Neuronal stem cell (in vitro differentiated cells): ENCODE measurements at regions not wholly inside any gene's neighbourhood (a gene's known extent, or its start where the extent isn't known, plus 50 kb on each side); places are given as distances from the start of the nearest gene placed in this dataset.

Source experiments
- DNase-seq: peaks from one replicate; pipeline ENCODE4 v3.0.0-alpha.2; 2013; ENCODE audit warnings: low spot score
- H2AFZ ChIP-seq: one replicate; pipeline ENCODE4 v1.6.1; 2013; ENCODE audit warnings: mild to moderate bottlenecking, low read length, inconsistent platforms
- H2AK5ac ChIP-seq: 2 replicates; pipeline ENCODE4 v1.6.1; 2013; ENCODE audit warnings: low read depth, mild to moderate bottlenecking, inconsistent platforms, low read length, moderate library complexity, mixed read lengths
- H2BK120ac ChIP-seq: 2 replicates; pipeline ENCODE4 v1.6.1; 2013; ENCODE audit warnings: low read depth, mild to moderate bottlenecking, inconsistent platforms, low read length, moderate library complexity, mixed read lengths
- H2BK12ac ChIP-seq: one replicate; pipeline ENCODE4 v1.6.1; 2013; ENCODE audit warnings: low read length, inconsistent platforms
- H2BK15ac ChIP-seq: 2 replicates; pipeline ENCODE4 v1.6.1; 2013; ENCODE audit warnings: mild to moderate bottlenecking, low read length, inconsistent platforms, mixed read lengths
- H2BK5ac ChIP-seq: one replicate; pipeline ENCODE4 v1.6.1; 2013; ENCODE audit warnings: inconsistent platforms, mild to moderate bottlenecking, low read length, moderate library complexity
- H3K14ac ChIP-seq: one replicate; pipeline ENCODE4 v1.6.1; 2013; ENCODE audit warnings: low read length, inconsistent platforms
- H3K18ac ChIP-seq: 2 replicates; pipeline ENCODE4 v1.6.1; 2013; ENCODE audit warnings: low read length, inconsistent platforms
- H3K23ac ChIP-seq: 2 replicates; pipeline ENCODE4 v1.6.1; 2013; ENCODE audit warnings: low read depth, mild to moderate bottlenecking, mixed read lengths, low read length, inconsistent platforms; ENCODE audit not compliant: poor library complexity
- H3K27ac ChIP-seq: replicated peaks from 3 replicates; pipeline ENCODE4 v1.5.1; 2013; ENCODE audit warnings: low read length, inconsistent platforms
- H3K27me3 ChIP-seq, 3 experiments: 2 replicates each; pipeline ENCODE4 v1.6.1; 2013; ENCODE audit warnings: low read length in 3 of 3, mild to moderate bottlenecking in 2 of 3, inconsistent platforms in 1 of 3, low read depth in 1 of 3, mixed read lengths in 1 of 3, moderate library complexity in 1 of 3; ENCODE audit not compliant: control insufficient read depth in 3 of 3, insufficient read depth in 3 of 3
- H3K36me3 ChIP-seq, 2 donors: replicated peaks in 1 of 2; 2 replicates each; pipeline ENCODE4 v1.6.1; 2013; ENCODE audit warnings: low read length in 2 of 2; ENCODE audit not compliant: control insufficient read depth in 2 of 2, insufficient read depth in 2 of 2
- H3K4ac ChIP-seq: 2 replicates; pipeline ENCODE4 v1.6.1; 2013; ENCODE audit warnings: inconsistent platforms, mild to moderate bottlenecking, low read length, moderate library complexity
- H3K4me1 ChIP-seq, 2 donors: 1 replicate in 1 of 2; 2 replicates in 1 of 2; pipeline ENCODE4 v1.6.1; 2013; ENCODE audit warnings: low read length in 2 of 2, low read depth in 1 of 2; ENCODE audit not compliant: control insufficient read depth in 2 of 2, insufficient read depth in 1 of 2
- H3K4me2 ChIP-seq: one replicate; pipeline ENCODE4 v1.6.1; 2013; ENCODE audit warnings: mild to moderate bottlenecking, low read length, inconsistent platforms; ENCODE audit not compliant: insufficient read depth, poor library complexity, severe bottlenecking
- H3K4me3 ChIP-seq, 2 donors: 2 replicates each; pipeline ENCODE4 v1.5.1; 2013; ENCODE audit warnings: low read length in 2 of 2, mild to moderate bottlenecking in 2 of 2, inconsistent platforms in 1 of 2, moderate library complexity in 1 of 2
- H3K79me1 ChIP-seq: one replicate; pipeline ENCODE4 v1.6.1; 2013; ENCODE audit warnings: low read depth, mild to moderate bottlenecking, inconsistent platforms, low read length, moderate library complexity
- H3K9ac ChIP-seq: one replicate; pipeline ENCODE4 v1.6.1; 2013; ENCODE audit warnings: mild to moderate bottlenecking, low read depth, low read length, inconsistent platforms; ENCODE audit not compliant: poor library complexity
- H3K9me3 ChIP-seq, 2 donors: replicated peaks in 1 of 2; 2 replicates each; pipeline versions ENCODE3 to v1.6.1; 2013; ENCODE audit warnings: low read length in 2 of 2, mild to moderate bottlenecking in 2 of 2, inconsistent platforms in 1 of 2, low read depth in 1 of 2, mixed read lengths in 1 of 2, moderate library complexity in 1 of 2; ENCODE audit not compliant: control insufficient read depth in 2 of 2, insufficient read depth in 1 of 2
- H4K8ac ChIP-seq: one replicate; pipeline ENCODE4 v1.6.1; 2013; ENCODE audit warnings: low read depth, mild to moderate bottlenecking, inconsistent platforms, low read length, moderate library complexity
- H4K91ac ChIP-seq: one replicate; pipeline ENCODE4 v1.6.1; 2013; ENCODE audit warnings: low read length, low read depth, mild to moderate bottlenecking, inconsistent platforms; ENCODE audit not compliant: poor library complexity
- WGBS, 2 donors: extraction: QIAGEN DNeasy Blood & Tissue Kit; methylation state at CpG; one replicate each; pipeline ENCODE4 v1.1.7; 2013; ENCODE audit warnings: missing lambda C conversion rate in 2 of 2, mixed read lengths in 1 of 2; ENCODE audit not compliant: insufficient read length in 2 of 2, insufficient replicate concordance in 1 of 2; ENCODE audit errors: extremely low coverage in 2 of 2; 5-methylcytosine and 5-hydroxymethylcytosine counted together

- Histone ChIP-seq H2BK5ac (no peak overlapping the region), H2BK15ac (no peak overlapping the region), H4K8ac (no peak overlapping the region), H3K27ac (no peak overlapping the region), H3K9me3 (no peaks in the 10 kb centered on the region), H3K79me1 (no peaks in the 10 kb centered on the region), H3K36me3 (no peaks in the 10 kb centered on the region), H2BK120ac (no peak overlapping the region), H2AFZ (no peak overlapping the region), H3K4me3 (no peak overlapping the region), H3K23ac (no peak overlapping the region), H2BK12ac (no peak overlapping the region), H4K91ac (no peak overlapping the region), H2AK5ac (no peak overlapping the region), H3K27me3 (no peaks in the 10 kb centered on the region), H3K14ac (no peak overlapping the region), H3K4ac (no peak overlapping the region), H3K9ac (no peak overlapping the region), H3K4me2 (no peak overlapping the region), H3K18ac (no peak overlapping the region), H3K4me1 (peaks cover 0 to 10% of the 10 kb centered on the region in 2 donors)
- no CpG with 5 or more reads among the region's 7 CpGs for WGBS, 2 donors
- no peak for DNase-seq
Observed at GRCh38 chr11:95453616-95454171, 222.7 kb upstream of the SESN3 start.

- WGBS, 2 donors: no CpG with 5 or more reads among the region's 1 CpG
- Histone ChIP-seq H3K4me3 (no peak overlapping the region), H2AK5ac (no peak overlapping the region), H3K27me3 (no peaks in the 10 kb centered on the region), H2BK120ac (no peak overlapping the region), H3K36me3 (no peaks in the 10 kb centered on the region), H4K8ac (no peak overlapping the region), H3K23ac (no peak overlapping the region), H3K4me1 (peaks cover 0 to 10% of the 10 kb centered on the region in 2 donors), H2BK15ac (no peak overlapping the region), H2AFZ (no peak overlapping the region), H3K4ac (no peak overlapping the region), H3K9ac (no peak overlapping the region), H3K79me1 (no peaks in the 10 kb centered on the region), H3K27ac (no peak overlapping the region), H3K9me3 (no peaks in the 10 kb centered on the region), H2BK5ac (no peak overlapping the region), H4K91ac (no peak overlapping the region), H3K14ac (no peak overlapping the region), H3K4me2 (no peak overlapping the region), H2BK12ac (no peak overlapping the region), H3K18ac (no peak overlapping the region)
- no peak for DNase-seq
Observed at GRCh38 chr11:95451682-95452081, 220.7 kb upstream of the SESN3 start.

DNA sequence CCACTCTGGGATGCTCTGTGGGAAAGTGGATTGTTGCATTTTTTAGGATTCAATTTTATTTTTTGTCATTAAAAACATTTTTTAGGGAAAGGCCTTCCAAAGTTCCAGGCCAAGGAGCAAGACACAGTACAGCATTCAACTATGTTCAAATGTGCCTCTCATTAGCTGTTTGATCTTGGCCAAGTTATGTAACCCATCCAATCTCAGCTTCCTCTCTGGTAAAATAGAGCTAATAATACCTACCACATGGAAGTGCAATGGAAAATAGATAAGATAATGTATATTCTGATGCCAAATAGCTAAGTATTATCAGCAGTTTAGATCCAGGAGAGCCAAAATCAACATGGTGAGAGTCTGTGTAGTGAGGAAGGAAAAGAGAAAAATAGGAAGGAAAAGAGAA is 220.3 kb upstream of the SESN3 start:
- Histone ChIP-seq H2BK120ac (no peak overlapping the region), H2BK12ac (no peak overlapping the region), H3K9me3 (no peaks in the 10 kb centered on the region), H2BK5ac (no peak overlapping the region), H3K4me2 (no peak overlapping the region), H3K18ac (no peak overlapping the region), H4K8ac (no peak overlapping the region), H3K36me3 (no peaks in the 10 kb centered on the region), H3K9ac (no peak overlapping the region), H3K14ac (no peak overlapping the region), H2BK15ac (no peak overlapping the region), H2AFZ (no peak overlapping the region), H4K91ac (no peak overlapping the region), H3K27me3 (peaks cover 0 to 3% (median 0%) of the 10 kb centered on the region in 3 experiments), H3K4ac (no peak overlapping the region), H3K4me3 (no peak overlapping the region), H3K23ac (no peak overlapping the region), H3K27ac (no peak overlapping the region), H3K79me1 (no peaks in the 10 kb centered on the region), H2AK5ac (no peak overlapping the region), H3K4me1 (peaks cover 0 to 10% of the 10 kb centered on the region in 2 donors)
- DNase-seq: no peak

GRCh38 chr11:95450547-95451123 is 219.6 kb upstream of the SESN3 start:
- H4K8ac ChIP-seq: no peak overlapping the region
- no peak overlapping the region for H2BK120ac ChIP-seq
- no peak overlapping the region for H2BK5ac ChIP-seq
- no peak overlapping the region for H3K14ac ChIP-seq
- DNase-seq: no peak
- H2AFZ ChIP-seq: no peak overlapping the region
- H3K4me3 ChIP-seq: no peak overlapping the region
- H3K23ac ChIP-seq: no peak overlapping the region
- no CpG with 5 or more reads among the region's 4 CpGs for WGBS, 2 donors
- H3K4ac ChIP-seq: no peak overlapping the region
- peaks cover 0 to 12% of the 10 kb centered on the region in 2 donors for H3K4me1 ChIP-seq
- H2BK15ac ChIP-seq: no peak overlapping the region
- no peak overlapping the region for H4K91ac ChIP-seq
- no peak overlapping the region for H2AK5ac ChIP-seq
- H3K9me3 ChIP-seq: no peaks in the 10 kb centered on the region
- H2BK12ac ChIP-seq: no peak overlapping the region
- H3K18ac ChIP-seq: no peak overlapping the region
- no peak overlapping the region for H3K9ac ChIP-seq
- no peaks in the 10 kb centered on the region for H3K36me3 ChIP-seq
- H3K27me3 ChIP-seq: peaks cover 0 to 4% (median 0%) of the 10 kb centered on the region in 3 experiments
- H3K79me1 ChIP-seq: no peaks in the 10 kb centered on the region
- H3K27ac ChIP-seq: no peak overlapping the region
- no peak overlapping the region for H3K4me2 ChIP-seq
